Mesenchymal stem cell (in vitro differentiated cells and primary cell): ENCODE measurements at regions not wholly inside any gene's neighbourhood (a gene's known extent, or its start where the extent isn't known, plus 50 kb on each side); places are given as distances from the start of the nearest gene placed in this dataset.

Source experiments
- DNase-seq: peaks from one replicate; pipeline ENCODE4 v3.0.0-alpha.2; 2013
- H2AFZ ChIP-seq: one replicate; pipeline ENCODE4 v1.6.1; 2013; ENCODE audit warnings: low read depth, mild to moderate bottlenecking, control low read depth, inconsistent platforms, low read length, moderate library complexity
- H2AK5ac ChIP-seq: 2 replicates; pipeline ENCODE4 v1.6.1; 2013; ENCODE audit warnings: low read length, moderate library complexity, mild to moderate bottlenecking, inconsistent platforms; ENCODE audit not compliant: severe bottlenecking
- H2BK120ac ChIP-seq: one replicate; pipeline ENCODE4 v1.6.1; 2013; ENCODE audit warnings: low read depth, mild to moderate bottlenecking, inconsistent platforms, low read length, moderate library complexity
- H2BK12ac ChIP-seq, 2 experiments: one replicate each; pipeline ENCODE4 v1.6.1; 2013; ENCODE audit warnings: inconsistent platforms in 2 of 2, low read length in 2 of 2, mild to moderate bottlenecking in 2 of 2, moderate library complexity in 2 of 2, control low read depth in 1 of 2
- H2BK15ac ChIP-seq: one replicate; pipeline ENCODE4 v1.6.1; 2013; ENCODE audit warnings: mild to moderate bottlenecking, low read depth, inconsistent platforms; ENCODE audit not compliant: poor library complexity, severe bottlenecking
- H2BK5ac ChIP-seq: 2 replicates; pipeline ENCODE4 v1.6.1; 2013; ENCODE audit warnings: low read depth, mild to moderate bottlenecking, low read length, control low read depth, inconsistent platforms; ENCODE audit not compliant: poor library complexity, severe bottlenecking
- H3K14ac ChIP-seq, 2 experiments: one replicate each; pipeline ENCODE4 v1.6.1; 2013; ENCODE audit warnings: inconsistent platforms in 2 of 2, low read length in 2 of 2, control low read depth in 1 of 2, mild to moderate bottlenecking in 1 of 2, moderate library complexity in 1 of 2
- H3K18ac ChIP-seq, 2 experiments: one replicate each; pipeline ENCODE4 v1.6.1; 2013; ENCODE audit warnings: inconsistent platforms in 2 of 2, low read length in 2 of 2, control low read depth in 1 of 2, low read depth in 1 of 2, mild to moderate bottlenecking in 1 of 2
- H3K23ac ChIP-seq, 2 experiments: one replicate each; pipeline ENCODE4 v1.6.1; 2013; ENCODE audit warnings: inconsistent platforms in 2 of 2, low read length in 2 of 2, mild to moderate bottlenecking in 2 of 2, moderate library complexity in 2 of 2, control low read depth in 1 of 2
- H3K27ac ChIP-seq: 2 replicates; pipeline ENCODE4 v1.5.1; 2013; ENCODE audit warnings: mild to moderate bottlenecking, moderate library complexity, low read length, control low read depth, inconsistent platforms; ENCODE audit not compliant: poor library complexity, severe bottlenecking
- H3K27me3 ChIP-seq, 2 experiments: 2 replicates each; pipeline versions ENCODE4 v1.6.1 to v1.7.0; 2013; ENCODE audit warnings: low read length in 2 of 2, mild to moderate bottlenecking in 2 of 2, moderate library complexity in 2 of 2, control low read depth in 1 of 2, inconsistent platforms in 1 of 2; ENCODE audit not compliant: control insufficient read depth in 1 of 2, insufficient read depth in 1 of 2
- H3K36me3 ChIP-seq, 2 experiments: 2 replicates each; pipeline versions ENCODE4 v1.6.1 to v1.7.0; 2013; ENCODE audit warnings: low read length in 2 of 2, control low read depth in 1 of 2, inconsistent platforms in 1 of 2, low read depth in 1 of 2, mild to moderate bottlenecking in 1 of 2; ENCODE audit not compliant: insufficient read depth in 2 of 2, control insufficient read depth in 1 of 2
- H3K4ac ChIP-seq, 2 experiments: one replicate each; pipeline ENCODE4 v1.6.1; 2013; ENCODE audit warnings: inconsistent platforms in 2 of 2, low read length in 2 of 2, mild to moderate bottlenecking in 2 of 2, moderate library complexity in 2 of 2, control low read depth in 1 of 2, low read depth in 1 of 2
- H3K4me1 ChIP-seq: 2 replicates; pipeline ENCODE4 v1.6.1; 2013; ENCODE audit warnings: low read depth, low read length, control low read depth; ENCODE audit not compliant: control insufficient read depth, insufficient read depth
- H3K4me2 ChIP-seq: 2 replicates; pipeline ENCODE4 v1.6.1; 2013; ENCODE audit warnings: low read length, mild to moderate bottlenecking, inconsistent platforms; ENCODE audit not compliant: poor library complexity, severe bottlenecking
- H3K4me3 ChIP-seq, 2 experiments: 2 replicates each; pipeline versions ENCODE4 v1.5.1 to v1.7.0; 2013; ENCODE audit warnings: low read length in 2 of 2, mild to moderate bottlenecking in 2 of 2, control low read depth in 1 of 2, low read depth in 1 of 2; ENCODE audit not compliant: insufficient read depth in 1 of 2
- H3K79me1 ChIP-seq: replicated peaks from 2 replicates; pipeline ENCODE4 v1.6.1; 2013; ENCODE audit warnings: mild to moderate bottlenecking, control low read depth, low read length, inconsistent platforms; ENCODE audit not compliant: poor library complexity, severe bottlenecking
- H3K9ac ChIP-seq: 2 replicates; pipeline ENCODE4 v1.7.0; 2013; ENCODE audit warnings: mild to moderate bottlenecking, low read length, moderate library complexity
- H3K9me3 ChIP-seq: 2 replicates; pipeline ENCODE4 v1.7.0; 2013; ENCODE audit warnings: mild to moderate bottlenecking, low read length; ENCODE audit not compliant: control insufficient read depth
- H4K8ac ChIP-seq: one replicate; pipeline ENCODE4 v1.6.1; 2013; ENCODE audit warnings: inconsistent platforms, mild to moderate bottlenecking, low read length, moderate library complexity
- H4K91ac ChIP-seq: one replicate; pipeline ENCODE4 v1.6.1; 2013; ENCODE audit warnings: mild to moderate bottlenecking, low read length, inconsistent platforms
- WGBS: methylation state at CpG from one replicate; pipeline ENCODE4 v1.1.7; 2013; ENCODE audit warnings: mixed read lengths; 5-methylcytosine and 5-hydroxymethylcytosine counted together

DNA sequence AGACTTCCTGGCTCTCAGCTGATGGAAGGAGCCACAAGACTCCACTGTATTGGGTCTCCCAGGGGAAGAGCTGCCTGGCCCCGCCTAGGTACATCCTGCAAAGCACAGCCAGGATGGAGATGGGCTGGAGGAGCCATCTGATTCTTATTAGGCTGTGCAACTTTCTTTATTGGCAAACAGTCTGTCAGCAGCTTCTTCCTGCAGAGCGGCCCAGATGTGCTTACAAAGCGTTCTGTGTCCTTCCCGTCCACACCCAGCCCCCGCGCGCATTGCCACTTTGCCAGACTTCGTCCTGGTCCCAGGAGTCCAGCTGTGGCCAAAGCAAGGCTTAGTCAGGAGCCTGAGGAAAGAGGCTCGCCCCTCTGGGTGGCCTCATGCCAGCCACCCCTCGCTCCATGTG lies 409.3 kb downstream of the ZNF536 start:
- Histone ChIP-seq H3K36me3 (no peaks in the 10 kb centered on the region), H2BK120ac (no peak overlapping the region), H2BK12ac (no peak overlapping the region), H3K4me3 (no peak overlapping the region), H4K8ac (no peak overlapping the region), H3K27me3 (no peaks in the 10 kb centered on the region), H3K23ac (no peak overlapping the region), H2AK5ac (no peak overlapping the region), H3K4ac (no peak overlapping the region), H2BK15ac (no peak overlapping the region), H2AFZ (no peak overlapping the region), H3K9me3 (peaks cover 5% of the 10 kb centered on the region), H3K79me1 (no peaks in the 10 kb centered on the region), H3K4me1 (no peaks in the 10 kb centered on the region), H3K18ac (no peak overlapping the region), H2BK5ac (no peak overlapping the region), H3K14ac (no peak overlapping the region), H3K9ac (no peak overlapping the region), H4K91ac (no peak overlapping the region), H3K27ac (no peak overlapping the region), H3K4me2 (no peak overlapping the region)
- WGBS, result 89% methylated on average over 9 of the region's 10 CpGs
- no peak for DNase-seq

DNA sequence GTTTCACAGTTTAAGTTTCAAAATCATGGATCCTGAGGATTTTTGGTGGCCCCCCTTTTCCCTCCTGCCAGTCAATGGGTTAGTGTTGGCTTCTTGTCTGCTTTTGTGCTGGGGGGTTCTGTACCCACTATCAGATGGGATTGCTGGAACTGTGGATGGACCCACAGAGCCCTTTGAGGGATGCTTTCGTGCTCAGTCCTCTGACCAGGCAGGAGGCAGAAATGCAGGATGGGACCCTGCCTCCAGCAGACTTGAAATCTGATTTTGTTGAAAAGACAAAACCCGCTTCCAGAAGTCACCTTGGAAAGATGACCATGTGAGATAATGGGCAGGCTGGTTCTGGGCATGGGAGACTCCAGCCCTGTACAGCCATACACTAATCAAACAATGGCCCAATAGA lies 408.9 kb downstream of the ZNF536 start:
- H2BK120ac ChIP-seq, result no peak overlapping the region
- no peak overlapping the region for H3K18ac ChIP-seq
- no peaks in the 10 kb centered on the region for H3K27me3 ChIP-seq
- H3K4me3 ChIP-seq, result no peak overlapping the region
- no peak overlapping the region for H2BK5ac ChIP-seq
- H2BK15ac ChIP-seq, result no peak overlapping the region
- no peak overlapping the region for H2BK12ac ChIP-seq
- no peak overlapping the region for H4K91ac ChIP-seq
- no peak overlapping the region for H3K4ac ChIP-seq
- no peak for DNase-seq
- H3K79me1 ChIP-seq, result no peaks in the 10 kb centered on the region
- no peak overlapping the region for H3K9ac ChIP-seq
- no peak overlapping the region for H4K8ac ChIP-seq
- no peak overlapping the region for H3K27ac ChIP-seq
- no peak overlapping the region for H3K4me2 ChIP-seq
- H3K14ac ChIP-seq, result no peak overlapping the region
- no peaks in the 10 kb centered on the region for H3K36me3 ChIP-seq
- H2AFZ ChIP-seq, result no peak overlapping the region
- no peak overlapping the region for H3K23ac ChIP-seq
- WGBS, result 51% methylated on average over 2 of the region's 2 CpGs
- peaks cover 5% of the 10 kb centered on the region for H3K9me3 ChIP-seq
- no peaks in the 10 kb centered on the region for H3K4me1 ChIP-seq
- H2AK5ac ChIP-seq, result no peak overlapping the region

DNA sequence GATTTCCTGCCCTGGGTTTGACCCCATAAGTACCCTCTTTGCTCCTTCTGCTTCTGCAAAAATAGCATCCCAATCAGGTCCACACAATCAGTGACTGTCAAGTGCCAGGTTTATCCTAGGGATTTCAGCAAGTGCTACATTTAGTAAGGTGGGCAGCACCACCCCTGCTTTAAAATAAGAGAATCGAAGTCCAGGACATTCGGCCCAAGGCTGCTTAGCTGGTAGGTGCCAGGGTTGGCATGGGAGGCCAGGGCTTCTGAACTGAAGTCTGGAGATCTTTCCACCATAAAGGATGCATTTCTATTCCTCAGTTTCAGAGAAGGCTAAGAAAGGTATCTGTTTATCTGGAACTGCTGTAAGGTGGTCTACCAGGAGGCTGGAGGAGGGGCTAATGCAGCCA lies 408.3 kb downstream of the ZNF536 start:
- Histone ChIP-seq H3K4me3 (no peak overlapping the region), H3K4me1 (no peaks in the 10 kb centered on the region), H2BK5ac (no peak overlapping the region), H4K8ac (no peak overlapping the region), H3K14ac (no peak overlapping the region), H4K91ac (no peak overlapping the region), H2AK5ac (no peak overlapping the region), H3K4ac (no peak overlapping the region), H3K9me3 (peaks cover 5% of the 10 kb centered on the region), H3K9ac (peak overlapping the region; percentile 45), H3K23ac (no peak overlapping the region), H2BK120ac (no peak overlapping the region), H3K18ac (no peak overlapping the region), H2AFZ (no peak overlapping the region), H2BK12ac (no peak overlapping the region), H2BK15ac (no peak overlapping the region), H3K27ac (no peak overlapping the region), H3K27me3 (no peaks in the 10 kb centered on the region), H3K36me3 (no peaks in the 10 kb centered on the region), H3K4me2 (no peak overlapping the region), H3K79me1 (no peaks in the 10 kb centered on the region)
- 67% methylated on average over 2 of the region's 2 CpGs for WGBS
- no peak for DNase-seq

DNA sequence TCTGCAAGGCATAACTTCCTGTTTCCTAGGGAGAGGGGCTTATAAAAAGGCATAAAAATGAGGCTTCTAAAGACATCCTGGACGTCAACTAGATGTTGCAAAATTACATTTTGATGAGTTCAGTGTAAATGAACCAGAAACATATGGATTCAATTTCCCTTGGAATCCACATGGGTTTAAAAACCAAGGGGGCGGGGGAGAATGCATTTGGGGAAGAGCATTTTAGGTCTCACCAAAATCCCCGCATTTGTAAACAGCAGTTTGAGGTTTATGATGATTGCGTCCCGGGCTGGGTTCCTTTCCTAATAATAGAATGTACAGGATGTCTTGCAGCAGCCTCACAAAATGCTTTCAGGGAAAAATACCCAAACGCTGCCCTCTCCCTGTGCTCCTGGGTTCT lies 407.8 kb downstream of the ZNF536 start:
- Histone ChIP-seq H3K4me2 (no peak overlapping the region), H3K27ac (no peak overlapping the region), H2BK120ac (no peak overlapping the region), H4K8ac (no peak overlapping the region), H3K23ac (no peak overlapping the region), H3K36me3 (no peaks in the 10 kb centered on the region), H2AFZ (no peak overlapping the region), H2BK12ac (no peak overlapping the region), H3K4me3 (no peak overlapping the region), H3K4ac (no peak overlapping the region), H2BK15ac (no peak overlapping the region), H3K9me3 (peaks cover 5% of the 10 kb centered on the region), H4K91ac (no peak overlapping the region), H3K79me1 (no peaks in the 10 kb centered on the region), H3K9ac (peak overlapping the region; percentile 45), H3K18ac (no peak overlapping the region), H2BK5ac (no peak overlapping the region), H2AK5ac (no peak overlapping the region), H3K27me3 (no peaks in the 10 kb centered on the region), H3K14ac (no peak overlapping the region), H3K4me1 (no peaks in the 10 kb centered on the region)
- 73% methylated on average over 6 of the region's 6 CpGs for WGBS
- DNase-seq, result no peak
